Stromal cell of bone marrow (primary cell): ENCODE measurements at regions not wholly inside any gene's neighbourhood (a gene's known extent, or its start where the extent isn't known, plus 50 kb on each side); places are given as distances from the start of the nearest gene placed in this dataset.
A peak's percentile ranks its signal among the peaks of the same experiment; 100 is the strongest.
"Not testable (repeated sequence)": the region's sequence is repeated elsewhere in the genome, so short reads cannot be mapped to it uniquely, and the experiment has no call there.

Experiments
- DNase-seq: peaks from one replicate; pipeline ENCODE4 v3.0.0-alpha.2; 2012; ENCODE audit warnings: low read depth

DNA sequence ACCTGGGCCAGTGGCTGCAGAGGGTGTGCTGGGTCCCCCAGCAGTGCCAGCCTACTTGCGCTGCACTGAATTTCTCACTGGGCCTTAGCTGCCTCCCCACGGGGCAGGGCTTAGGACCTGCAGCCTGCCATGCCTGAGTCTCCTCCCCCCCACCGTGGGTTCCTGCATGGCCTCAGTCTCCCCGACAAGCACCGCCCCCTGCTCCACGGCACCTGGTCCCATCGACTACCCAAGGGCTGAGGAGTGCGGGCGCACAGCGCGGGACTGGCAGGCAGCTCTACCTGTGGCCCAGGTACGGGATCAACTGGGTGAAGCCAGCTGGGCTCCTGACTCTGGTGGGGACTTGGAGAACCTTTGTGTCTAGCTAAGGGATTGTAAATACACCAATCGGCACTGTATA lies 1143.6 kb downstream of the OTOL1 start:
- not testable (repeated sequence) for DNase-seq

DNA sequence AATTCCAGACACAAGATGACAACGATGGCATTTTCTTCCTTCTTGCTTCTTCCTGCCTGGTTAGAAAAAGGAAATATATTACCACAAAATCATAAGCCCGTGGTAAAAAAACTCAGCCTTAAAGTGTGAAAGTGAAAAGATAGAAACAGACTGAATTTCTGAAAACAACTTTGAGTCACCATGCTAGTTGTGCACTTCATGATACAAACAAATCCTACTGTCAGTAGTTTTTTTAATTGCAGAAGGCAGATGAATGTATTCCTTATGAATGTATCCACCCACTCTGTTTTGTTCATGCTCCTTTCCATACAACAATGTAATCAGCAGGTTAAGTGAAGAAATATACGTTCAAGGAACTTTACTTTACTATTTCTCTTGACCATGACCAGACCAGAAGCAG lies 1144.7 kb downstream of the OTOL1 start:
- DNase-seq = no peak

DNA sequence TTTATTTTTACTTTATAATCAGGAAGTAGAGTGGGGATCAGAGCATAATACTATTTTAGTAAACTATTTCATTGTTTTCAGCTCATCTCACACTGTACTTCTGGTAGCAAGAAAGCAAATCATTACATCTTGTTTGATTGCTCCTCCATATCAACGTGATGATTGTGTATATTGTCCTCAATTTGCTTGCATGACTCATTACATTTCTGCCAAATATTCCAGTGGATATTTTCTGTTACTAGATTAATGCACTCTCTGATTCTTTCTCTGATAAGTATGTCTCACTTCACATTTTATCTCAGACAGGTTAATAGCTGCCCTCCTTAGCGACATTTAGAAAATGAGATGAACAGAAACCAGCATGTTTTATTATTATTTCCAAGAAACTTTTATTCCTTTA lies 1145.3 kb downstream of the OTOL1 start:
- no peak for DNase-seq

DNA sequence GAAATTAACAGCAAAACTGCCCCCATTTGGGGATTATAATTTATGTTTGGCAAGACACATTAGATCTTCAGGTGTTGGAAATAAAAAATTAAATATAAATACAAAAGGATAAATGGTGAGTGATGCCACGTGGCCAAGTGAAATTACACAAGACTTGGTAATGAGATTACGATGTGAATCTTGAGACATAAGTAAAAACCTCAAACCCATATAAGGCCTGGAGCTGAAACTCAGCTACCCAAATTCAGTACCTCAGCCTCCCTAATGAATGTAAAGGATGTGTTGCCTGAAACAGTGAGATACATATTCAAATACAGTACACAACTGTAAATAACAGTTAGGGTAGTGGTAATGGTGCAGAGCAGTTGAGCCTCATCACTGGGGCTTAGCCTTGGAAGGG lies 1146.6 kb downstream of the OTOL1 start:
- no peak for DNase-seq

DNA sequence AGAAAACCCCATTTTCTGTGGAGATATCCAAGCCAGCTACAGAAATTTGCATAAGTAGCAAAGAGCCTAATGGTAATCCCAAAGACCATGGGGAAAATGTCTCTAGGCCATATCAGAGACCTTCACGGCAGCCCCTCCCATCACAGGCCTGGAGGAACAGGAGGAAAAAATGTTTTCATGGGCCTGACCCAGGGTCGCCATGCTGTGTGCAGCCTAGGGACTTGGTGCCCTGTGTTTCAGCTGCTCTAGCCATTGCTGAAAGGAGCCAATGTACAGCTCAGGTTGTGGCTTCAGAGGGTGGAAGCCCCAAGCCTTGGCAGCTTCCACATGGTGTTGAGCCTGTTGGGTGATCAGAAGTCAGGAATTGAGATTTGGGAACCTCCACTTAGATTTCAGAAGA lies 1150.7 kb downstream of the OTOL1 start:
- DNase-seq = no peak

DNA sequence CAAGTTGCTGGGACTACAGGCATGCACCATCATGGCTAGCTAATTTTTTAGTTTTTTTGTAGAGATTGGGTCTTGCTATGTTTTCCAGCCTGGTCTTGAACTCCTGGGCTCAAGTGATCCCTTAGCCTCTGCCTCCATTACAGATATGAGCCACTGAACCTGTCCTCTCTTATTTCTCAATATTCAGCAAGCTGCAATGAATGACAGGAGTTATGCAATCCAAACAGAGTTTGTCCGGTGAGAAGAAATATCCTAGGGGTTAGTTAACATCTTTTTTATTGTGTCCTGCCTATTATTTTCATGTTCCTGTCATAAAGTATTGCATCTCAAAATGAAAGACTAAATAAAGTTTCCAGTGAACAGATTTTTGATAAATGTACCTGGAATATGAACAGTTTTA lies 1161.4 kb downstream of the OTOL1 start:
- DNase-seq = no peak

DNA sequence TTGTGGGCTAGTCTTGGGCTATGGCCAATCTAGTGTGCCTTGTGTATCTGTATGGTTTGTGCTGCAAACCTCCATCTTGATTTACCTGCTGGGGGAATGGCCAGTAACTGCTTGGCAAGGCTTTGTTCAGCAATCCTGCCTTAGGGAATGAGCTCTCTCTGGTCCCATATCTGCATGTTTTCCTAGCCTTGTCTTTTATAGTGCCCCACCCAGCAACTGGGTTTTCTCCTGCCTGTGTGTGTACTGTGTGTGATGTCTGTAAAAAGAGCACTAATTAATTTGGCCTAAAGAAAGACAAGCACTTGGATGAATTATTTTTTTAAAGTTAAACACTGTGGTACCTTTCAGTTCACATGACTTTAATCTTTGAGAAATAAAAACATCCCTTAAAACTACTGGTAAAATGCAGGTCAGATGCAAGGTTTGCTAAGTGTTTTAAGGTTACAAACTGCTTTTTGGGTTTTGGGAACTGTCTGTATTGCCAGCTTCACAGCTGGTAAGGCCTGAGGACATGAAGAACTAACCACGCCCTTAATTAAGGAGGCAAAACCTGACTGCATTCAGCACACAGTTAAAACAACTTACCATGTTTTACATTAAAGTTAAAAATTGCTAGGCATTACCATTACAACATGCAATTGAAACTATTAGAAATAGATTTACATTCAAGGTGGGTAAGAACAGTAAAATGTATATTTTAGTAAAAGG lies 1169.2 kb downstream of the OTOL1 start:
- no peak for DNase-seq

DNA sequence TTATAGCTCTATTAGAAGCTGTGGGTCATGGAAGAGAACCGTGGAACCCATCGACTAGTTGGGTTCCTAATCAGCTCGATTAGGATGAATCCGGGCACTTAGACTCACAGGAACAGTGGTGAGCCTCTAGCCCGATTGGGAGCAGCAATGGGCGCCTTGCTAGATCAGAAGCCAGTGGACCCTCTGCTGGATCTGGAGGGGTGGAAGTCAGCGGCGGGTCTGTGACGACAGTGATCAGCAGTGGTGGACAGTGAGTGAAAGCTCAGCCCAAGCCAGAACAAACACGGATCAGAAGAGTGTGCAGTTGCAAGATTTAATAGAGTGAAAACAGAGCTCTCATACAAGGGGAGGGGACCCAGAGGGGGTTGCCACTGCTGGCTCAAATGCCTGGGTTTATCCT lies 1170.2 kb downstream of the OTOL1 start:
- no peak for DNase-seq

DNA sequence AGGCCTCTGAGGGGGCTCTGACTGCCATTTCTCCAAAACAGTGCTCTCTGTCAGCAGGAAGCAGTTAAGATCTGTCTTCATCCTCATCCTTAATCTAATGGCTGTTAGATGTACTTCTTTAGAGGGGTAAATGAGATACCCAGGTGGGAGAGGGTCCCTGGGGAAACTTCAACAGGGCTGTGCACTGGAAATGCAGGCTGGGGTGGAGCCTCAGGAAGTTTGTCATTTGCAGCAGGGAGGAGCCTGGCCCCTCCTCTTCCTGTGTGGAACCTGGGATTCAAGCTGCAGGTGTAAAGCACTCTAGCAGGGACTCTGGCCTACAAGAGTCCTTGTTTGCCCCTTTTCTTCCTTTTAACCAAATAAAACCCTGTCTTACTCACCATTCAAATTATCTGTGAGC lies 1173.6 kb downstream of the OTOL1 start:
- no peak for DNase-seq

DNA sequence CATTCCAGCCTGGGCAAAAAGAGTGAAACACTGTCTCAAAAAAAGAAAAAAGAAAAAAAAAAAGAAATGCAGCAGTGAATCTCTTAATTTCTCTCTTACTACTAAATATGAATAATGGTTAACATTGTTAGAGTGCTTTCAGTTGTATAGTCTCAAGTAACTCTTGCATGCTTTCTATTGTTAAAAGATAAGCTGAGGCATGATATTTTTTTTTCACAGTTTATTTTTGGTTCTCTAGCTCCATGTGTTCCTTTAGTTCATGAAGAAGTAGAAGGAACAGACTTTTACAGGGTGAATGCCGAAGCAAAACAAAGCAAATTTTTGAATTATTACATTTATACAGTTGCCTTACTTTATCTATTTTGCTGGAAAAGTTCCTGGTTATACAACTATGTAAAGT lies 1180.9 kb downstream of the OTOL1 start:
- no peak for DNase-seq

DNA sequence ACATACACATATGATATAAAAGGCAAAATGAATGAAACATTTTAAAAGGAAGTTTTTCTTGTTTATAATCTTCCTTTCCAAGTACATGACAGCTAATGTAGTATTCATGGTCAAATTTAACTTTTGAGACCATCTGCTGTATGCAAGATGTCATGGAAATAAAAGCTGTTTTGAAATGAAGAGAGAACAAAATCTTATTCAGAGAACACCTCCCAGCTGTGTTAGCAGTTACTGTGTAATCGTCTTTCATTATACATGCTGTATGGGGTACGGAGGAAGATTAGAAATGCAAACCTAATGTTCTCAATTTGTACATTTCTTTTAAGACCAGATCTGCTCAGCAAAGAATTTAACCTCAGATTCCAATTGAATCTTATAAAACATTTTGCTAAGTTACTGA lies 1182.3 kb downstream of the OTOL1 start:
- DNase-seq = no peak

DNA sequence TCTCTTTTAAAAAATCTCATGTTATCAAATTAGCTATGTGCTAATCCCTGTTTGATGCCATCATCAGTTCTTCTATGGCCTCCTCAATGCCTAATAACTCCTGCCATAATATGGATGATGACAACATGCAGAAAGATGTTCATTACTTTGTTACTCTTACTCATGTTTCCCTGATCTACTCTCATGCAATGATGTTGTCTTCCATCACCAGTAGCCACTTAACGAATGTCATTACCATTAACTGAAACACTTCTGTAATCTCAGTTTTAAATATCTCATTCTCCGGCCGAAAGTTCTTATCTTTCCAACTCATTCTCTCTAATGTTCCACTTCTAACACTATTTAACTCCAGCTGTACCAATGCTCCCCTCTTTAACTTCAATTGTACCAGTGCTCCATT lies 1187.7 kb downstream of the OTOL1 start:
- no peak for DNase-seq

DNA sequence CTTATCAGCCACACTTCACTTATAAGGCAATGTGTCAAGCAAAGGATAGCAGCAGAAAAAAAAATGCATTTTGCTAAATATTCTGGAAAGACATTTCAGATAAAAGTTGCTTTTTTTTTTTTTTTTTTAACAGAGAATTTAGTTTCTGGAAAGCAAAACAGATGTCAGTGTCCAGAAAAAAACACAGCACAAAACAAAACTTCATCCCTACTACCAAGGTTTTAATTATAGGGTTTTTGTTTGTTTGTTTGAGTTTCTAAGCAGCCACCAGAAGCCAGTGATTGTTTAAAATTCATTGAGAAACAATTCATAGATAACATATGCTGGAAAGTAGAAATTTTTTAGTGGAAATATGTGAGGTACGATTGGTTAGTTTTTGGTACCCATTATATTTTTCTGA lies 1202.7 kb downstream of the OTOL1 start:
- no peak for DNase-seq

DNA sequence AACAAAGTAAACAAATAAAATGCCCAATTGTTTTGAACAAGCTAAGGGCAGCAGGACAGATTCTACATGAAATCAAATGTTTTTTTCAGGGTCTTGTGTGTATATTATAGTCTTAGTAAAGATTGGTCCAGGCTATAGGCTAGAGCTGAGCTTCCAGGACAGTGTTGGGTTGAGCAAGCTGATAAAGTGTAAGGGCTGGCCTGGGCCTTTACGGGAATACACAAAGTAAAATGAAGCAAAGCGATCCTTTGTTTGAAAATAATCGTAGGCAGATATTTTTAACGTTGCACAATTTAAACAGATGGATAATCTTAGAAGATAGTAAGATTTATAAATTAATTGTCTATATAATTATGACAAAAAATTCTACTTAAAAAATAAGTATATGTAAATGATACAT lies 1204.6 kb downstream of the OTOL1 start:
- no peak for DNase-seq

DNA sequence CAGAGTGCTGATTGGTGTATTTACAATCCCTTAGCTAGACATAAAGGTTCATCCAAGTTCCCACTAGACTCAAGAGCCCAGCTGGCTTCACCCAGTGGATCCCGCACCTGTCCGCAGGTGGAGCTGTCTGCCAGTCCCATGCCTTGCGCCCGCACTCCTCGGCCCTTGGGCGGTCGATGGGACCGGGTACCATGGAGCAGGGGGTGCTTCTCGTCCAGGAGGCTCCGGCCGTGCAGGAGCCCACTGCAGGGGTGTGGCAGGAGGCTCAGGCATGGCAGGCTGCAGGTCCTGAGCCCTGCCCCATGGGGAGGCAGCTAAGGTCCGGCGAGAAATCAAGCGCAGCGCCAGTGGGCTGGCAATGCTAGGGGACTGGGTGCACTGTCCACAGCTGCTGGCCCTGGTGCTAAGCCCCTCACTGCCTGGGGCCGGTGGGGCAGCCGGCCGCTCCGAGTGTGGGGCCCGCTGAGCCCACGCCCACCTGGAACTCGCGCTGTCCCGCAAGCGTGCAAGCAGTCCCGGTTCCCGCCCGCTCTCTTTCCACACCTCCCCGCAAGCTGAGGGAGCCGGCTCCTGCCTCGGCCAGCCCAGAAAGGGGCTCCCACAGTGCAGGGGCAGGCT lies 1206.3 kb downstream of the OTOL1 start:
- no peak for DNase-seq

DNA sequence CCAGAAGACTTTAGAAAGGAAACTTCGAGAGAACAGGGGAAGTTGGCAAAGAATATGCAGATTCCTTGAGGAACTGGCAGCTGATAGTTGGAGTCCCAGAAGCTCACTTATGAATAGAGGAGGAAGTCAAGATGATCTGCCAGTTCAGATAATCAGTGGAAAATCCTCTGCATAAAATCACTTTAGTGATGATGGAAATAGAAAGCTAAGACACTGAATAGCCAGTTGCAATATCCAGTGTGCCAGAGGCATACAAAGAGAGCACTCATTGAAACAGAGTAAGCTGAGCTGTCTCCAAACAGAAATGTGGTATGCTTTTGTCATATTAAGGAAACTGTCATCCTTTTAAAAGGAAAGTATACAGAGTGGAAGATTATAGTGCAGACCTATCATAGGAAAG lies 1207.6 kb downstream of the OTOL1 start:
- DNase-seq = no peak

DNA sequence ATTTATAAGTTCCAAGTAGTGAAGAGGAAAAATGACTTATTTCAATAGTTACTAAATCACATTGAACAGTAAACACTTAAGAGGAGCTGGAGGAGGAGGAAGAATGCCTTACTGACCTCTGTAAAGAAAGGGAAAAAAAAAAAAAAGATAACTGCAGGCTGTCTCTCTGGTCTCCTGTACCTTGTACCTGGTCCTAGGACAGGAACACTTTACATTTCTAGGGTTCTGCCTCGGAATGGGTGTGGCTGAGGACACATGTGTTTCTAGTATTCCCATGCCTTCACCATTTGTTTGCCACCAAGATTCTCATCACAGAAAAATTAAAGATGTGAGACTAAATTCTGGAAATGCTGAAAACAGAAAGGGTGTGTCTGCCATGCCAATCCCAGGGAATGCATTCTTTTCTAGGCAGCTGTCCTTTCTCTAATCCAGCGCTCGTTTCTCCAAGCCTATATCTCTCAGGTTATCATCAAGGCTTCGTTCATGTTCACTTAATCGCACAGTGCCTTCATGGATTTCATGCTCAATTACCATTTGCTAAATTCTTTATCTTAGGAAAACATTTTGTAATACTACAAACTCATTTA lies 1208.3 kb downstream of the OTOL1 start:
- DNase-seq = no peak

DNA sequence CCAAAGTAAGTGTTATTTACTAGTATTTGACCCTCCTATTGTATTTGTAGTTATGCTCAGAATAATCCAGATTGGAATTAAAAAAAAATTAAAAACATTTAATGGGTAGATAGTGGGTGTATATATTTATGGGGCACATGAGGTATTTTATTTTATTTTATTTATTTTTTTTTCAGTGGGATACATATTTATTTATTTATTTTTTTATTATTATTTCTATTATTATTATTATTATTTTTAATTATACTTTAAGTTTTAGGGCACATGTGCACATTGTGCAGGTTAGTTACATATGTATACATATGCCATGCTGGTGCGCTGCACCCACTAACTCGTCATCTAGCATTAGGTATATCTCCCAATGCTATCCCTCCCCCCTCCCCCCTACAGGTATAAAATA lies 1211.8 kb downstream of the OTOL1 start:
- not testable (repeated sequence) for DNase-seq

DNA sequence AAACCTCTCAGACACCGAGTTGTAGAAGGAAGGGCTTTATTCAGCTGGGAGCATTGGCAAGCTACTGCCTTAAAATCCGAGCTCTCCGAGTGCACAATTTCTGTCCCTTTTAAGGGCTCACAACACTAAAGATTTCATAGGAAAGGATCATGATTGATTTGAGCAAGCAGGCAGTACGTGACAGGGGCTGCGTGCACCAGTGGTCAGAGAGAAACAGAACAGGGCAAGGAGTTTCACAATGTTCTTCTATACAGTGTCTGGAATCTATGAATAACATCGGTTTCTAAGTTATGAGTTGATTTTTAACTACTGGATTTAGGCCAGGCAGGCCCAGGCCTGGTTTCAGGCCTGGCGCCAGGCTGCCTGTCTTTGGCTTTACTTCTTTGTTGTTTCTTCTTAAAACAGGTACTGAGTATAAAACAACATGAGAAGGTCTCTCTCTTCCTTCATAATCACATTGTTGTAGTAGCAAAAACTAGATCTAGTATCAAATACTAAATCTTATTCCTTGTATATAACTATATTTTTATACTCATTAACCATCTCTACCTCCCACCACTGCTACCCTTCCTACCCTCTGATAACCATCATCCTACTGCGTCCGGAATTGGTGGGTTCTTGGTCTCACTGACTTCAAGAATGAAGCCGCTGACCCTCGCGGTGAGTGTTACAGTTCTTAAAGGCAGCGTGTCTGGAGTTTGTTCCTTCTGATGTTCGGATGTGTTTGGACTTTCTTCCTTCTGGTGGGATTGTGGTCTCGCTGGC lies 1212.5 kb downstream of the OTOL1 start:
- peak; percentile 21 for DNase-seq

DNA sequence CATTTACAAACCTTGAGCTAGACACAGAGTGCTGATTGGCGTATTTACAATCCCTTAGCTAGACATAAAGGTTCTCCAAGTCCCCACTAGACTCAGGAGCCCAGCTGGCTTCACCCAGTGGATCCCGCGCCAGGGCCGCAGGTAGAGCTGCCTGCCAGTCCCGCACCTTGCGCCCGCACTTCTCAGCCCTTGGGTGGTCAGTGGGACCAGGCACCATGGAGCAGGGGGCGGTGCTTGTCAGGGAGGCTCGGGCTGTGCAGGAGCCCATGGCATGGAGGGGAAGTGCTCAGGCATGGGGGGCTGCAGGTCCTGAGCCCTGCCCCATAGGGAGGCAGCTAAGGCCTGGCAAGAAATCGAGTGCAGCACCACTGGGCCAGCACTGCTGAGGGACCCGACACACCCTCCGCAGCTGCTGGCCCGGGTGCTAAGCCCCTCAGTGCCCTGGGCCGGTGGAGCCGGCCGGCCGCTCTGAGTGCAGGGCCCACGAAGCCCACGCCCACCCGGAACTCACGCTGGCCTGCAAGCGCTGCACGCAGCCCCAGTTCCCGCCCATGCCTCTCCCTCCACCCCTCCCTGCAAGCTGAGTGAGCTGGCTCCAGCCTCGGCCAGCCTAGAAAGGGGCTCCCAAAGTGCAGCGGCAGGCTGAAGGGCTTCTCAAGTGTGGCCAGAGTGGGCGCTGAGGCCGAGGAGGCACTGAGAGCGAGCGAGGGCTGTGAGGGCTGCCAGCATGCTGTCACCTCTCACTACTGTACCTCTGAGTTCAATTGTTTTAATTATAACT lies 1213.9 kb downstream of the OTOL1 start:
- DNase-seq = no peak

DNA sequence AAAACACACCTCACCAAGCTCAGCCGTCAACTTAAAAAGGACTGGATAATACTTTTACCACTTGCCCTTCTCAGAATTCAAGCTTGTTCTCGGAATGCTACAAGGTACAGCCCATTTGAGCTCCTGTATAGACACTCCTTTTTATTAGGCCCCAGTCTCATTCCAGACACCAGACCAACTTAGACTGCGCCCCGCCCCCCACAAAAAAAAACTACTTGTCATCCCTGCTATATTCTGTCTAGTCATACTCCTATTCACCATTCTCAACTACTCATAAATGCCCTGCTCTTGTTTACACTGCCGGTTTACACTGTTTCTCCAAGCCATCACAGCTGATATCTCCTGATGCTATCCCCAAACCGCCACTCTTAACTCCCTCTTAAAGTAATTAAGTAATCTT lies 1220.5 kb downstream of the OTOL1 start:
- DNase-seq = not testable (repeated sequence)

DNA sequence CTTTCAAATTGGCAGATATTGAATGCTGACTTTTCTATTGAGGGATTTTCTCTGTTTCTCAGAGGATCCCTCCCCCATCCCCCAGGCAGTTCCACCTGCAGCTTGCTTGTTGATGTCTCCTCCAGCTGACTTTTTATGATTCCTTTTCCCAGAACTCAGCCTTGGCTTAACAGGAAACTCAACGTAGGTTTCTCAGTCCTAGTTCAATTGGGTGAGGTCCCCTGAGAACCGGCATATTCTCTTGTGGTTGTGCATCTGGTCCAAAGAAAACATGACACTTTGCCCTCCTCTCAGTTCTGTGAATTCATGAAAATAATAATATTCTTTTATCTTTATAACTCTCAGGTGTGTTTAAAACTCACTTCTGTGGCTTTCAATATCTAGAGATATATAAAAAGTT lies 1222.1 kb downstream of the OTOL1 start:
- no peak for DNase-seq
